HG03095 (cell line): ENCODE measurements at regions not wholly inside any gene's neighbourhood (a gene's known extent, or its start where the extent isn't known, plus 50 kb on each side); places are given as distances from the start of the nearest gene placed in this dataset.
"Not testable (repeated sequence)": the region's sequence is repeated elsewhere in the genome, so short reads cannot be mapped to it uniquely, and the experiment has no call there.

Source experiments
- ATAC-seq: cut with Tn5 transposase; IDR thresholded peaks from one replicate; pipeline ENCODE4 v1.9.1; 2021; ENCODE audit warnings: moderate library complexity; ENCODE audit not compliant: unreplicated experiment

GRCh38 chr4:3954540-3955320, 188.5 kb downstream of the ADRA2C start:
- not testable (repeated sequence) for ATAC-seq

GRCh38 chr4:3955321-3956164, 189.4 kb downstream of the ADRA2C start:
- peak; percentile 98 for ATAC-seq

GRCh38 chr4:3956165-3956867, 190.1 kb downstream of the ADRA2C start:
- not testable (repeated sequence) for ATAC-seq

GRCh38 chr4:3961091-3961672, 195.0 kb downstream of the ADRA2C start:
- not testable (repeated sequence) for ATAC-seq

- not testable (repeated sequence) for ATAC-seq
Measured at GRCh38 chr4:3964572-3965278, 198.5 kb downstream of the ADRA2C start.

GRCh38 chr4:3967204-3967603, 201.0 kb downstream of the ADRA2C start:
- not testable (repeated sequence) for ATAC-seq

GRCh38 chr4:3972626-3973025, 206.4 kb downstream of the ADRA2C start:
- not testable (repeated sequence) for ATAC-seq

- not testable (repeated sequence) for ATAC-seq
Measured at GRCh38 chr4:3973581-3974200, 207.5 kb downstream of the ADRA2C start.

- not testable (repeated sequence) for ATAC-seq
Measured at GRCh38 chr4:3983518-3984125, 217.4 kb downstream of the ADRA2C start.

- ATAC-seq: not testable (repeated sequence)
Measured at GRCh38 chr4:3984796-3985195, 218.6 kb downstream of the ADRA2C start.

- not testable (repeated sequence) for ATAC-seq
Measured at GRCh38 chr4:3986412-3986811, 220.2 kb downstream of the ADRA2C start.

GRCh38 chr4:3997386-3997785, 229.3 kb downstream of the OTOP1 start:
- not testable (repeated sequence) for ATAC-seq

- ATAC-seq: not testable (repeated sequence)
Measured at GRCh38 chr4:4004036-4004435, 222.7 kb downstream of the OTOP1 start.

- not testable (repeated sequence) for ATAC-seq
Measured at GRCh38 chr4:4004702-4005101, 222.0 kb downstream of the OTOP1 start.

- not testable (repeated sequence) for ATAC-seq
Measured at GRCh38 chr4:4006356-4006755, 220.4 kb downstream of the OTOP1 start.

- ATAC-seq: not testable (repeated sequence)
Measured at GRCh38 chr4:4019071-4019470, 207.7 kb downstream of the OTOP1 start.

- not testable (repeated sequence) for ATAC-seq
Measured at GRCh38 chr4:4021161-4021560, 205.6 kb downstream of the OTOP1 start.

- ATAC-seq: not testable (repeated sequence)
Measured at GRCh38 chr4:4026708-4027107, 200.0 kb downstream of the OTOP1 start.

- not testable (repeated sequence) for ATAC-seq
Measured at GRCh38 chr4:4028752-4029151, 198.0 kb downstream of the OTOP1 start.
